Mesendoderm (in vitro differentiated cells): ENCODE measurements at regions not wholly inside any gene's neighbourhood (a gene's known extent, or its start where the extent isn't known, plus 50 kb on each side); places are given as distances from the start of the nearest gene placed in this dataset.

Experiments used
- DNase-seq: peaks from one replicate; pipeline ENCODE4 v3.0.0; 2013
- H2AK5ac ChIP-seq: 2 replicates; pipeline ENCODE4 v1.6.1; 2013; ENCODE audit warnings: low read length, inconsistent platforms
- H2BK120ac ChIP-seq: 2 replicates; pipeline ENCODE4 v1.6.1; 2013; ENCODE audit warnings: low read depth, mild to moderate bottlenecking, low read length, moderate library complexity, mixed read lengths
- H2BK15ac ChIP-seq: replicated peaks from 2 replicates; pipeline ENCODE4 v1.6.1; 2013; ENCODE audit warnings: low read depth, mild to moderate bottlenecking, moderate library complexity
- H2BK5ac ChIP-seq: 2 replicates; pipeline ENCODE4 v1.6.1; 2013; ENCODE audit warnings: low read length, inconsistent platforms
- H3K18ac ChIP-seq: 2 replicates; pipeline ENCODE4 v1.6.1; 2013; ENCODE audit warnings: mild to moderate bottlenecking, low read length, mixed read lengths
- H3K23ac ChIP-seq: one replicate; pipeline ENCODE4 v1.6.1; 2013; ENCODE audit warnings: low read length
- H3K27ac ChIP-seq: 2 replicates; pipeline ENCODE4 v1.5.1; 2013; ENCODE audit warnings: low read depth, mild to moderate bottlenecking, inconsistent platforms, low read length, moderate library complexity
- H3K27me3 ChIP-seq: 2 replicates; pipeline ENCODE4 v1.6.1; 2013; ENCODE audit warnings: low read length, control low read depth, mild to moderate bottlenecking, inconsistent platforms; ENCODE audit not compliant: insufficient read depth, poor library complexity
- H3K36me3 ChIP-seq: 2 replicates; pipeline ENCODE4 v1.6.1; 2013; ENCODE audit warnings: low read length, inconsistent platforms; ENCODE audit not compliant: control insufficient read depth, insufficient read depth
- H3K4ac ChIP-seq: one replicate; pipeline ENCODE4 v1.6.1; 2013; ENCODE audit warnings: low read depth, mild to moderate bottlenecking, low read length, moderate library complexity
- H3K4me1 ChIP-seq: 2 replicates; pipeline ENCODE4 v1.6.1; 2013; ENCODE audit warnings: low read depth, low read length, inconsistent platforms; ENCODE audit not compliant: control insufficient read depth
- H3K4me2 ChIP-seq: 2 replicates; pipeline ENCODE4 v1.6.1; 2013; ENCODE audit warnings: low read length
- H3K4me3 ChIP-seq: 2 replicates; pipeline ENCODE4 v1.5.1; 2013; ENCODE audit warnings: mild to moderate bottlenecking, low read length
- H3K56ac ChIP-seq: one replicate; pipeline ENCODE4 v1.6.1; 2013; ENCODE audit warnings: low read length
- H3K79me1 ChIP-seq: 2 replicates; pipeline ENCODE4 v1.6.1; 2013; ENCODE audit warnings: low read length, inconsistent platforms
- H3K79me2 ChIP-seq: 2 replicates; pipeline ENCODE4 v1.6.1; 2013; ENCODE audit warnings: mild to moderate bottlenecking, low read length; ENCODE audit not compliant: control insufficient read depth, insufficient read depth
- H3K9ac ChIP-seq: 2 replicates; pipeline ENCODE4 v1.6.1; 2013; ENCODE audit warnings: low read length, inconsistent platforms
- H4K5ac ChIP-seq: one replicate; pipeline ENCODE4 v1.6.1; 2013; ENCODE audit warnings: low read length
- H4K8ac ChIP-seq: one replicate; pipeline ENCODE4 v1.6.1; 2013; ENCODE audit warnings: low read depth, mild to moderate bottlenecking, control low read depth, low read length, moderate library complexity
- WGBS: extraction: QIAGEN DNeasy Blood & Tissue Kit; methylation state at CpG from one replicate; pipeline ENCODE4 v1.1.7; 2013; ENCODE audit warnings: low lambda C conversion rate, missing lambda C conversion rate; ENCODE audit not compliant: insufficient coverage; ENCODE audit errors: extremely low coverage; 5-methylcytosine and 5-hydroxymethylcytosine counted together

DNA sequence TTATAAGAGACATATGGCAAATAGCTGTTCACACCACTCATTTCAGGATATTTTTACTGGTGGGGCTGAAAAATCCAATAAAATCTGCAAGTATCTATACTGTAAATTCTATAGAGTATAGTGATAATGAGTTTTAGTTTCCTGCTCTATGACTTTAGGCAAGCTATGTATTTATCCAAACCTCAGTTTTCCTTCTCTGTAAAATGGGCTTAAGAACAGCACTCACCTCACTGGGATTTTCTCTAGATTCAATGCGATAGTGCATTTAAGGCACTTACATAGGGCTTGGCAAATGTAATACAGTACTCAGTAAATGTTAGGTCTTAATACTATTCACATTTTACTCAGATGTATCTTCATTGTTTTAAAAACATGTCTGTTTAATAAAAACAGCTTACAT is 168.7 kb downstream of the ATG4C start:
- Histone ChIP-seq H3K9ac (no peak overlapping the region), H3K4me1 (no peaks in the 10 kb centered on the region), H3K4ac (no peak overlapping the region), H3K4me2 (no peak overlapping the region), H3K56ac (no peak overlapping the region), H2BK15ac (no peak overlapping the region), H4K8ac (no peak overlapping the region), H3K27me3 (no peaks in the 10 kb centered on the region), H3K4me3 (no peak overlapping the region), H3K36me3 (no peaks in the 10 kb centered on the region), H2BK5ac (no peak overlapping the region), H3K79me1 (no peaks in the 10 kb centered on the region), H3K79me2 (no peaks in the 10 kb centered on the region), H2AK5ac (no peak overlapping the region), H2BK120ac (no peak overlapping the region), H3K27ac (no peak overlapping the region), H3K23ac (no peak overlapping the region), H3K18ac (no peak overlapping the region), H4K5ac (no peak overlapping the region)
- no peak for DNase-seq
- WGBS = no CpG with 5 or more reads among the region's 1 CpG

GRCh38 chr1:62953633-62954032 is 169.7 kb downstream of the ATG4C start:
- Histone ChIP-seq H3K4ac (no peak overlapping the region), H3K79me2 (no peaks in the 10 kb centered on the region), H3K27ac (no peak overlapping the region), H2BK5ac (no peak overlapping the region), H3K9ac (no peak overlapping the region), H3K36me3 (no peaks in the 10 kb centered on the region), H3K4me3 (no peak overlapping the region), H4K5ac (no peak overlapping the region), H2AK5ac (no peak overlapping the region), H3K56ac (no peak overlapping the region), H3K4me1 (no peaks in the 10 kb centered on the region), H3K79me1 (no peaks in the 10 kb centered on the region), H3K4me2 (no peak overlapping the region), H3K27me3 (no peaks in the 10 kb centered on the region), H4K8ac (no peak overlapping the region), H3K23ac (no peak overlapping the region), H2BK15ac (no peak overlapping the region), H2BK120ac (no peak overlapping the region), H3K18ac (no peak overlapping the region)
- WGBS = no CpG with 5 or more reads among the region's 6 CpGs
- DNase-seq = no peak

DNA sequence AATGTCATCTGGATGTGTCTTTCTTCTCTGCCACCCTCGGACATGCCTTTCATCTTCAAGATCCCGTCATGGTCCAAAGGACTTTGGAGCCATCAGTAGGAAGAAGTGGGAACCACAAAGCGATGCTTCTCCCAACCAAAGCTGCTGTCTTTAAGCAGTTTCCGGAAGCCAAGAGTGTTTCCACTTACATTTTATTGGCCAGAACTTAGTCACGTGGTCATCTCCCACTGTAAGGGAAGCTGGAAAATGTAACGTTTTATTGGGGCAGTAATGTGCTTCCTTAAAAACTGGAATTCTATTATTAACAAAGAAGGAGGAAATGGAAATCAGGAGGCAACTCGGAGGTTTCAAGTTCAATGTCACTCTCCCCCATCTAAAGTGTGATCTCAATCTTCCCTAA is 170.8 kb downstream of the ATG4C start:
- no peak overlapping the region for H3K56ac ChIP-seq
- WGBS = no CpG with 5 or more reads among the region's 7 CpGs

GRCh38 chr1:62955666-62956065 is 171.7 kb downstream of the ATG4C start:
- no peak overlapping the region for H4K5ac ChIP-seq
- H3K4me2 ChIP-seq = no peak overlapping the region
- H2BK120ac ChIP-seq = no peak overlapping the region
- no peak overlapping the region for H3K18ac ChIP-seq
- no peak overlapping the region for H3K27ac ChIP-seq
- H3K36me3 ChIP-seq = no peaks in the 10 kb centered on the region
- no peaks in the 10 kb centered on the region for H3K4me1 ChIP-seq
- H2BK5ac ChIP-seq = no peak overlapping the region
- H2BK15ac ChIP-seq = no peak overlapping the region
- no peaks in the 10 kb centered on the region for H3K79me2 ChIP-seq
- no peak overlapping the region for H3K4ac ChIP-seq
- DNase-seq = no peak
- H3K56ac ChIP-seq = no peak overlapping the region
- no peaks in the 10 kb centered on the region for H3K79me1 ChIP-seq
- H3K4me3 ChIP-seq = no peak overlapping the region
- no CpG with 5 or more reads among the region's 1 CpG for WGBS
- no peak overlapping the region for H4K8ac ChIP-seq
- H3K9ac ChIP-seq = no peak overlapping the region
- no peaks in the 10 kb centered on the region for H3K27me3 ChIP-seq
- H3K23ac ChIP-seq = no peak overlapping the region
- no peak overlapping the region for H2AK5ac ChIP-seq

More for the DNA sequence above, 170.8 kb downstream of the ATG4C start:
- Histone ChIP-seq H3K4me2 (no peak overlapping the region), H3K4ac (no peak overlapping the region), H3K18ac (no peak overlapping the region), H3K9ac (no peak overlapping the region), H3K4me3 (no peak overlapping the region), H3K36me3 (no peaks in the 10 kb centered on the region), H3K27me3 (no peaks in the 10 kb centered on the region), H2BK5ac (no peak overlapping the region), H3K4me1 (no peaks in the 10 kb centered on the region), H4K5ac (no peak overlapping the region), H2BK15ac (no peak overlapping the region), H3K23ac (no peak overlapping the region), H4K8ac (no peak overlapping the region), H2BK120ac (no peak overlapping the region), H2AK5ac (no peak overlapping the region), H3K79me1 (no peaks in the 10 kb centered on the region), H3K27ac (no peak overlapping the region), H3K79me2 (no peaks in the 10 kb centered on the region)
- DNase-seq = no peak

- H3K4me2 ChIP-seq = no peak overlapping the region
- no peak overlapping the region for H3K18ac ChIP-seq
- DNase-seq = no peak
- no peak overlapping the region for H3K27ac ChIP-seq
- no peaks in the 10 kb centered on the region for H3K79me1 ChIP-seq
- no peak overlapping the region for H2BK5ac ChIP-seq
- WGBS = no CpG with 5 or more reads among the region's 4 CpGs
- H4K5ac ChIP-seq = no peak overlapping the region
- H4K8ac ChIP-seq = no peak overlapping the region
- no peaks in the 10 kb centered on the region for H3K4me1 ChIP-seq
- no peak overlapping the region for H2AK5ac ChIP-seq
- no peak overlapping the region for H3K23ac ChIP-seq
- no peaks in the 10 kb centered on the region for H3K27me3 ChIP-seq
- no peaks in the 10 kb centered on the region for H3K36me3 ChIP-seq
- H3K9ac ChIP-seq = no peak overlapping the region
- H3K4me3 ChIP-seq = no peak overlapping the region
- no peaks in the 10 kb centered on the region for H3K79me2 ChIP-seq
- no peak overlapping the region for H3K56ac ChIP-seq
- H2BK15ac ChIP-seq = no peak overlapping the region
- no peak overlapping the region for H3K4ac ChIP-seq
- no peak overlapping the region for H2BK120ac ChIP-seq
Observed at GRCh38 chr1:62962014-62962812, 178.3 kb downstream of the ATG4C start.
